ENCODE measurements at regions not wholly inside any gene's neighbourhood (a gene's known extent, or its start where the extent isn't known, plus 50 kb on each side); places are given as distances from the start of the nearest gene placed in this dataset.

DNA sequence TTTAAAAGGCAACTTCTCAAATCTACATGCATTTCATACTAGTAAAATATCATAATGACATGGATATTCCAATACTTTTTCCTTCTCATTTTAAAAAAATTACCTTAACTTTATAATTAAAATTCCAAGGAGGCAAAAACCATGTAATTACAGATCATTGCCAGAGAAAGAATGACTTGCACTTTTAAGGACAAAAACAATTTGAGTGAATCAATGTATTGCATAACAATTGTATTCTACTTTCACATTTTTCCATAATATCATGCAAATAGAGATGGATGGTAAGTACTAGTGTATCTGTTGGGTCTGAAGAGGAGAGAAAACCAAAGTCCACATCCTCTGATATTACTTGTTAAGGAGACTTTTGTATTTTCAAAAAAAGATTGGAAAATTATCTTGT, 89.5 kb upstream of the NCK2 start:
- TF ChIP-seq EZH2 (IDR thresholded peaks at IDR 0.05; ENCODE audit: low read length, unreplicated experiment) = no peak
- no peak for TF ChIP-seq EZH2phosphoT487 (IDR thresholded peaks at IDR 0.05; ENCODE audit: borderline replicate concordance, low read length)
- TF ChIP-seq CTCF (conservative IDR thresholded peaks at IDR 0.05; ENCODE audit: low read depth, low read length) = no peak
- no peak overlapping the region for H2AFZ ChIP-seq (ENCODE audit: low read length)
- ChIA-PET POLR2A (ENCODE audit: unreplicated experiment) (interaction anchor here (0.6 kb wide), 1 partner anchor 11 kb away, joined by 7 read pairs; no protein-coding TSS in a partner anchor), CTCF (no interaction called here)
- no peaks in the 10 kb centered on the region for H3K27me3 ChIP-seq (ENCODE audit: low read length)
- H3K9me2 ChIP-seq (replicated peaks; ENCODE audit: low read length) = no peaks in the 10 kb centered on the region
- H3K4me1 ChIP-seq (ENCODE audit: insufficient read depth, low read length) = peaks cover 15% of the 10 kb centered on the region
- no peaks in the 10 kb centered on the region for H3K79me2 ChIP-seq (ENCODE audit: low read length)
- H3K9ac ChIP-seq (ENCODE audit: low read length) = no peak overlapping the region
- no peak for ATAC-seq
- no peaks in the 10 kb centered on the region for H4K20me1 ChIP-seq (ENCODE audit: low read length)
- no peak overlapping the region for H3K4me2 ChIP-seq (ENCODE audit: low read length)
- H3F3A ChIP-seq (ENCODE audit: low read length, unreplicated experiment) = no peaks in the 10 kb centered on the region
- no peak overlapping the region for H3K27ac ChIP-seq (ENCODE audit: low read length)
- H3K36me3 ChIP-seq (ENCODE audit: low read depth, low read length) = no peaks in the 10 kb centered on the region
- intact Hi-C loops (cut with micrococcal nuclease) = no loop called here
- BruUV-seq (replicated peaks) = no TSS peak
- no peak overlapping the region for H3K4me3 ChIP-seq (ENCODE audit: low read length)
- no peaks in the 10 kb centered on the region for H3K9me3 ChIP-seq (ENCODE audit: low read length)
- no peak for DNase-seq

DNA sequence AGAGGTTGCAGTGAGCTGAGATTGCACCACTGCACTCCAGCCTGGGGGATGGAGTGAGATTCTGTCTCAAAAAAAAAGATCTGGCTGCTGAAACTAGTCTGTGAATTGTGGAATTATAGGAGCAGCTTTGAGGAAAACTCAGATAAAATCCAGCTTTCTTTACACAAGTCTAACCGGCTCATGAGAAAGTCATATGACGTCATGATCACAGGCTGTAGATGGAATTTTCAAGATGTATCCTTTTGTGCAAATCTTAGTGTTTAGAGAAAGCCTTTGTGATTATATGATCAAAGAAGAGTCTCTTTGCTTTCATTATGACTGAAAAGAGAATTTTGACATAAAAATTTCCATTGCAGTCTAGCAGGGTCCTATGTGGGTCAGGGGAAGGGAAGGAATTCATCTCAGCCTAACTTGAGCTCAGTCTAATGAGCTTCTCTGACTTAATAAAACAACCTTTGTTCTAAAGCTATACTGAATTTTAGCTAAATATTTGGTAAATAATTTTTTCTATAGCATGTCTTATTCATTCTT, 90.2 kb upstream of the NCK2 start:
- Histone ChIP-seq H3F3A (ENCODE audit: low read length, unreplicated experiment) (no peaks in the 10 kb centered on the region), H2AFZ (ENCODE audit: low read length) (no peak overlapping the region), H3K4me1 (ENCODE audit: insufficient read depth, low read length) (peaks cover 14% of the 10 kb centered on the region), H4K20me1 (ENCODE audit: low read length) (no peaks in the 10 kb centered on the region), H3K4me2 (ENCODE audit: low read length) (no peak overlapping the region), H3K9me3 (ENCODE audit: low read length) (no peaks in the 10 kb centered on the region), H3K27me3 (ENCODE audit: low read length) (no peaks in the 10 kb centered on the region), H3K4me3 (ENCODE audit: low read length) (no peak overlapping the region), H3K9me2 (replicated peaks; ENCODE audit: low read length) (no peaks in the 10 kb centered on the region), H3K79me2 (ENCODE audit: low read length) (no peaks in the 10 kb centered on the region), H3K9ac (ENCODE audit: low read length) (no peak overlapping the region), H3K27ac (ENCODE audit: low read length) (no peak overlapping the region), H3K36me3 (ENCODE audit: low read depth, low read length) (no peaks in the 10 kb centered on the region)
- ATAC-seq = no peak
- intact Hi-C loops (cut with micrococcal nuclease) = no loop called here
- CTCF ChIA-PET = no interaction called here
- TF ChIP-seq EZH2phosphoT487 (IDR thresholded peaks at IDR 0.05; ENCODE audit: borderline replicate concordance, low read length) = no peak
- no peak for TF ChIP-seq CTCF (conservative IDR thresholded peaks at IDR 0.05; ENCODE audit: low read depth, low read length)
- no peak for TF ChIP-seq EZH2 (IDR thresholded peaks at IDR 0.05; ENCODE audit: low read length, unreplicated experiment)
- POLR2A ChIA-PET (ENCODE audit: unreplicated experiment) = interaction anchor here (0.6 kb wide), 1 partner anchor 12 kb away, joined by 7 read pairs; no protein-coding TSS in a partner anchor
- no TSS peak for BruUV-seq (replicated peaks)
- no peak for DNase-seq

GRCh38 chr2:105653302-105653701, 91.4 kb upstream of the NCK2 start:
- intact Hi-C loops (cut with micrococcal nuclease) = no loop called here
- BruUV-seq (replicated peaks) = no TSS peak

More at GRCh38 chr2:105653302-105653701, 91.4 kb upstream of the NCK2 start:
- Histone ChIP-seq H3K4me1 (ENCODE audit: insufficient read depth, low read length) (peaks cover 14% of the 10 kb centered on the region), H3K27ac (ENCODE audit: low read length) (no peak overlapping the region), H3K79me2 (ENCODE audit: low read length) (no peaks in the 10 kb centered on the region), H3F3A (ENCODE audit: low read length, unreplicated experiment) (no peaks in the 10 kb centered on the region), H3K4me3 (ENCODE audit: low read length) (no peak overlapping the region), H4K20me1 (ENCODE audit: low read length) (no peaks in the 10 kb centered on the region), H3K9ac (ENCODE audit: low read length) (no peak overlapping the region), H3K9me3 (ENCODE audit: low read length) (no peaks in the 10 kb centered on the region), H3K4me2 (ENCODE audit: low read length) (no peak overlapping the region), H3K27me3 (ENCODE audit: low read length) (no peaks in the 10 kb centered on the region), H3K9me2 (replicated peaks; ENCODE audit: low read length) (no peaks in the 10 kb centered on the region), H3K36me3 (ENCODE audit: low read depth, low read length) (no peaks in the 10 kb centered on the region), H2AFZ (ENCODE audit: low read length) (no peak overlapping the region)
- DNase-seq (no peak), ATAC-seq (no peak)
- POLR2A ChIA-PET (ENCODE audit: unreplicated experiment) = no interaction called here
- TF ChIP-seq EZH2phosphoT487 (IDR thresholded peaks at IDR 0.05; ENCODE audit: borderline replicate concordance, low read length) (no peak), CTCF (conservative IDR thresholded peaks at IDR 0.05; ENCODE audit: low read depth, low read length) (no peak), EZH2 (IDR thresholded peaks at IDR 0.05; ENCODE audit: low read length, unreplicated experiment) (no peak)
- CTCF ChIA-PET = no interaction called here

Data from PC-3 (cell line).